HepG2 (cell line): ENCODE measurements at regions not wholly inside any gene's neighbourhood (a gene's known extent, or its start where the extent isn't known, plus 50 kb on each side); places are given as distances from the start of the nearest gene placed in this dataset.

Source experiments
- ATAC-seq: fragments of 200-7000 bp; cut with Tn5 transposase; 3 replicates; pipeline ENCODE4 v1.9.1; 2020; ENCODE audit warnings: mild to moderate bottlenecking, moderate library complexity
- BruUV-seq: library from RNA; stranded (reverse); fragments of 400-500 nt; replicated peaks from 2 replicates; lab custom pipeline; 2021; lab: Mats Ljungman, UMichigan
- CTCF ChIA-PET: fragments of 300-600 bp; formaldehyde crosslinking; extraction: SDS; loops from one replicate; lab custom pipeline; 2021; ENCODE audit warnings: low total read pairs, inconsistent platforms, low intra/inter-chr PET ratio; lab: Yijun Ruan, JAX
- POLR2A ChIA-PET: fragments of 350-600 bp; sonication (Branson Sonifier 250); formaldehyde crosslinking; loops from one replicate; lab custom pipeline; 2020; ENCODE audit warnings: antibody characterized with exemption, inconsistent platforms; lab: Yijun Ruan, JAX
- DNase-seq: peaks from one replicate; pipeline ENCODE4 v3.0.0-alpha.2; 2015; ENCODE audit warnings: low spot score
- FAIRE-seq: peaks from 3 replicates; lab custom pipeline; 2011; peaks lifted over from hg19 to GRCh38; lab: Jason Lieb, UNC
- H2AFZ ChIP-seq: one replicate; pipeline ENCODE4 v1.6.1; 2011; ENCODE audit warnings: low read length, inconsistent platforms
- H3K27ac ChIP-seq: fragments of 300-600 bp; 3 replicates; pipeline ENCODE4 v1.8.0; 2011; ENCODE audit warnings: mixed run types, mild to moderate bottlenecking, mixed read lengths, low read length, inconsistent platforms; ENCODE audit not compliant: insufficient read depth; ENCODE audit errors: extremely low read length
- H3K27me3 ChIP-seq, 2 experiments: fragments of 200-600 bp in 1 of 2; 2 replicates in 1 of 2; 3 replicates in 1 of 2; pipeline versions ENCODE4 v1.6.0 to v1.8.0; 2011; ENCODE audit warnings: low read length in 2 of 2, mild to moderate bottlenecking in 2 of 2, moderate library complexity in 2 of 2, inconsistent platforms in 1 of 2; ENCODE audit not compliant: insufficient read depth in 2 of 2, control insufficient read depth in 1 of 2
- H3K36me3 ChIP-seq, 2 experiments: fragments of 200-600 bp in 1 of 2; replicated peaks in 1 of 2; 2 replicates in 1 of 2; 3 replicates in 1 of 2; pipeline versions ENCODE4 v1.5.1 to v1.8.0; 2011; ENCODE audit warnings: low read length in 2 of 2, inconsistent platforms in 1 of 2; ENCODE audit not compliant: insufficient read depth in 2 of 2, control insufficient read depth in 1 of 2
- H3K4me1 ChIP-seq: 2 replicates; pipeline ENCODE4 v1.5.1; 2012; ENCODE audit warnings: low read length, inconsistent platforms; ENCODE audit not compliant: insufficient read depth
- H3K4me2 ChIP-seq: 2 replicates; pipeline ENCODE4 v1.6.0; 2011; ENCODE audit warnings: low read depth, low read length, inconsistent platforms
- H3K4me3 ChIP-seq, 3 experiments: fragments of 200-600 bp in 1 of 3; sonication (generic), shearing (Covaris generic) in 1 of 3; replicated peaks in 1 of 3; 2 replicates each; pipeline ENCODE4 v1.5.1; 2011 to 2016; ENCODE audit warnings: low read length in 3 of 3, inconsistent platforms in 2 of 3, low read depth in 2 of 3, mild to moderate bottlenecking in 2 of 3, control low read depth in 1 of 3, mixed read lengths in 1 of 3; ENCODE audit not compliant: insufficient read depth in 1 of 3
- H3K79me2 ChIP-seq: one replicate; pipeline ENCODE4 v1.6.1; 2011; ENCODE audit warnings: low read length, inconsistent platforms; ENCODE audit not compliant: insufficient read depth
- H3K9ac ChIP-seq: 2 replicates; pipeline ENCODE4 v1.6.0; 2011; ENCODE audit warnings: mild to moderate bottlenecking, low read depth, low read length, inconsistent platforms; ENCODE audit not compliant: insufficient read depth
- H3K9me3 ChIP-seq: 2 replicates; pipeline ENCODE4 v1.5.1; 2012; ENCODE audit warnings: mild to moderate bottlenecking, low read length
- H4K20me1 ChIP-seq: 2 replicates; pipeline ENCODE4 v1.6.0; 2011; ENCODE audit warnings: inconsistent platforms, mild to moderate bottlenecking, low read length, moderate library complexity; ENCODE audit not compliant: insufficient read depth
- AGO2 ChIP-seq: fragments of 200-400 bp; formaldehyde crosslinking; optimal IDR thresholded peaks from 2 replicates; pipeline ENCODE3; 2017; ENCODE audit warnings: mild to moderate bottlenecking, low read depth, low read length, moderate library complexity
- JUND ChIP-seq: sonication (generic); formaldehyde crosslinking; IDR thresholded peaks from 2 replicates; pipeline ENCODE4 v1.8.0; 2022; ENCODE audit warnings: mild to moderate bottlenecking, missing genetic modification reagents
- ZFP36L2 ChIP-seq: sonication (generic); formaldehyde crosslinking; IDR thresholded peaks from 2 replicates; pipeline ENCODE4 v1.4.0; 2020; ENCODE audit warnings: missing genetic modification reagents
- WGBS: methylation state at CpG from one replicate; pipeline ENCODE4 v1.1.6; 2017; ENCODE audit warnings: low lambda C conversion rate; 5-methylcytosine and 5-hydroxymethylcytosine counted together
- in situ Hi-C: cut with HindIII; loops from 2 replicates; pipeline ENCODE4 v1.10.0; 2017; ENCODE audit warnings: low pct_unique_long_range_greater_than_20kb; ENCODE audit not compliant: extremely low pct_ligation_motif_present
- intact Hi-C: fragments of 100-400 bp; cut with micrococcal nuclease; formaldehyde crosslinking; loops from one replicate; pipeline ENCODE4 v1.10.0; 2022; ENCODE audit not compliant: unreplicated experiment
- TF ChIP-seq, protein P1 (sequence below): sonication (generic); formaldehyde crosslinking; IDR thresholded peaks from 2 replicates; pipeline ENCODE4 v1.4.0; 2020; ENCODE audit warnings: mild to moderate bottlenecking, missing genetic modification reagents

GRCh38 chr12:115758183-115758582 is 519.3 kb downstream of the MED13L start:
- POLR2A ChIA-PET, result no interaction called here
- BruUV-seq, result no TSS peak
- Histone ChIP-seq H3K4me2 (no peak overlapping the region), H3K4me3 (no peak overlapping the region), H3K27me3 (peaks cover 0 to 16% of the 10 kb centered on the region in 2 experiments; a peak in 4 of 5 replicates), H3K27ac (no peak overlapping the region), H3K4me1 (peaks cover 8% of the 10 kb centered on the region; the same call in 1 of the 2 replicates), H3K9ac (no peak overlapping the region), H3K79me2 (no peaks in the 10 kb centered on the region), H3K36me3 (no peaks in the 10 kb centered on the region), H4K20me1 (no peaks in the 10 kb centered on the region), H2AFZ (no peak overlapping the region), H3K9me3 (no peaks in the 10 kb centered on the region)
- in situ Hi-C loops, result loop anchor here (10.0 kb wide), 1 partner anchor 1133 kb away; no protein-coding TSS in a partner anchor
- 50% methylated on average over 5 of the region's 5 CpGs for WGBS
- no peak for TF ChIP-seq JUND (CRISPR knock-in tag)
- TF ChIP-seq, protein P1, sequence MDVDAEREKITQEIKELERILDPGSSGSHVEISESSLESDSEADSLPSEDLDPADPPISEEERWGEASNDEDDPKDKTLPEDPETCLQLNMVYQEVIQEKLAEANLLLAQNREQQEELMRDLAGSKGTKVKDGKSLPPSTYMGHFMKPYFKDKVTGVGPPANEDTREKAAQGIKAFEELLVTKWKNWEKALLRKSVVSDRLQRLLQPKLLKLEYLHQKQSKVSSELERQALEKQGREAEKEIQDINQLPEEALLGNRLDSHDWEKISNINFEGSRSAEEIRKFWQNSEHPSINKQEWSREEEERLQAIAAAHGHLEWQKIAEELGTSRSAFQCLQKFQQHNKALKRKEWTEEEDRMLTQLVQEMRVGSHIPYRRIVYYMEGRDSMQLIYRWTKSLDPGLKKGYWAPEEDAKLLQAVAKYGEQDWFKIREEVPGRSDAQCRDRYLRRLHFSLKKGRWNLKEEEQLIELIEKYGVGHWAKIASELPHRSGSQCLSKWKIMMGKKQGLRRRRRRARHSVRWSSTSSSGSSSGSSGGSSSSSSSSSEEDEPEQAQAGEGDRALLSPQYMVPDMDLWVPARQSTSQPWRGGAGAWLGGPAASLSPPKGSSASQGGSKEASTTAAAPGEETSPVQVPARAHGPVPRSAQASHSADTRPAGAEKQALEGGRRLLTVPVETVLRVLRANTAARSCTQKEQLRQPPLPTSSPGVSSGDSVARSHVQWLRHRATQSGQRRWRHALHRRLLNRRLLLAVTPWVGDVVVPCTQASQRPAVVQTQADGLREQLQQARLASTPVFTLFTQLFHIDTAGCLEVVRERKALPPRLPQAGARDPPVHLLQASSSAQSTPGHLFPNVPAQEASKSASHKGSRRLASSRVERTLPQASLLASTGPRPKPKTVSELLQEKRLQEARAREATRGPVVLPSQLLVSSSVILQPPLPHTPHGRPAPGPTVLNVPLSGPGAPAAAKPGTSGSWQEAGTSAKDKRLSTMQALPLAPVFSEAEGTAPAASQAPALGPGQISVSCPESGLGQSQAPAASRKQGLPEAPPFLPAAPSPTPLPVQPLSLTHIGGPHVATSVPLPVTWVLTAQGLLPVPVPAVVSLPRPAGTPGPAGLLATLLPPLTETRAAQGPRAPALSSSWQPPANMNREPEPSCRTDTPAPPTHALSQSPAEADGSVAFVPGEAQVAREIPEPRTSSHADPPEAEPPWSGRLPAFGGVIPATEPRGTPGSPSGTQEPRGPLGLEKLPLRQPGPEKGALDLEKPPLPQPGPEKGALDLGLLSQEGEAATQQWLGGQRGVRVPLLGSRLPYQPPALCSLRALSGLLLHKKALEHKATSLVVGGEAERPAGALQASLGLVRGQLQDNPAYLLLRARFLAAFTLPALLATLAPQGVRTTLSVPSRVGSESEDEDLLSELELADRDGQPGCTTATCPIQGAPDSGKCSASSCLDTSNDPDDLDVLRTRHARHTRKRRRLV, result no peak
- TF ChIP-seq ZFP36L2 (CRISPR knock-in tag), result no peak
- no peak for TF ChIP-seq AGO2
- DNase-seq (no peak), FAIRE-seq (no peak), ATAC-seq (no peak)
- intact Hi-C loops, result no loop called here
- CTCF ChIA-PET, result no interaction called here
